Stimulated activated CD4-positive, alpha-beta T cell treated with anti-CD3 and anti-CD28 coated beads, Interleukin-15, amount 100 ng/mL, for 24 hours (primary cell): ENCODE measurements at regions not wholly inside any gene's neighbourhood (a gene's known extent, or its start where the extent isn't known, plus 50 kb on each side); places are given as distances from the start of the nearest gene placed in this dataset.
"Not testable (repeated sequence)": the region's sequence is repeated elsewhere in the genome, so short reads cannot be mapped to it uniquely, and the experiment has no call there.

ENCODE experiments used
- DNase-seq: peaks from one replicate; pipeline ENCODE4 v3.0.0-alpha.2; 2020

DNA sequence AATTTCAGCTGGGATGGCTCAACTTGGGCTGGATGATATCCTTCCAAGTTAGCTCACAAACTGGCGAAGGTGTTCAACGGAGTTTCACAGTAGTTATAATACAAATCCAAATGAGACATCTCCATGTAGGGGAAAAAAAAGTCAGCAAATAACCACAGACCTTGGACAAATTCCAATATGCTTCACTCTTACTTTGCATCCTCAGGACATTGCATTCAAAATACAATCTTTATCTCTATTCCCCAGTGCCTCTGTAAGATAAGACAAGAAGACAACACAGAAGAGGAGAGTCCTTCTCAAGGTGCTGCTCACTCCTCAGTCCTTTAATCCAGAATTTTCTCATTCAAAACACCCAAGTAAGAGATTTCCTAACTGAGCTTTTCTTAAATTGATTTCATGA is 1797.7 kb downstream of the MRPL39 start:
- DNase-seq: no peak

DNA sequence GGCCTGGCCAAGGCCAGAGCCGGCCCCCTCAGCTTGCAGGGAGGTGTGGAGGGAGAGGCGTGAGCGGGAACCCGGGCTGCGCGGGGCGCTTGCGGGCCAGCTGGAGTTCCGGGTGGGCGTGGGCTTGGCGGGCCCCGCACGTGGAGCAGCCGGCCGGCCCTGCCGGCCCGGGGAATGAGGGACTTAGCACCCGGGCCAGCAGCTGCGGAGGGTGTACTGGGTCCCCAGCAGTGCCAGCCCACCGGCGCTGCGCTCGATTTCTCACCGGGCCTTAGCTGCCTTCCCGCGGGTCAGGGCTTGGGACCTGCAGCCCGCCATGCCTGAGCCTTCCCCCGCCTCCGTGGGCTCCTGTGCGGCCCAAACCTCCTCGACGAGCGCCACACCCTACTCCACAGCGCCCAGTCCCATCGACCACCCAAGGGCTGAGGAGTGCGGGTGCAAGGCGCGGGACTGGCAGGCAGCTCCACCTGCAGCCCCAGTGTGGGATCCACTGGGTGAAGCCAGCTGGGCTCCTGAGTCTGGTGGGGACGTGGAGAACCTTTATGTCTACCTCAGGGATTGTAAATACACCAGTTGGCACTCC is 1800.2 kb downstream of the MRPL39 start:
- DNase-seq: not testable (repeated sequence)

DNA sequence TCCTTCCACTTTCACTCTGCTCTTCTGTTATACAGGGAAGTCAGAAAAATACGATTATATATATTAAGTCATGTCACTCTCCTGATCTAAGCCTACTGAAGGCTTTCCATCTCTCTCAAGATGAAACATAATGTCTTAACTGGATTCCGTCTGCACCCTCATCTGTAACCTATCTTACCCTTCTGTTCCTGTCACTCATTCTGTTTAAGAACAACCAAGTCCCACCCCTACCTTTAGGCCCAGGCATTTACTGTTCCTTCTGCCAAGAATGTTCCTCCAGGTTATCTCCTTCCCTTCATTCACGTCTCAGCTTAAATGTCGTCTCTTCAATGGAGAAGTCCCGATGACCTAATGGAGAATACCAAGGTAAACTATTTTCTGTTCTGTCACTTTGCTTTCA is 1802.4 kb downstream of the MRPL39 start:
- DNase-seq: no peak

DNA sequence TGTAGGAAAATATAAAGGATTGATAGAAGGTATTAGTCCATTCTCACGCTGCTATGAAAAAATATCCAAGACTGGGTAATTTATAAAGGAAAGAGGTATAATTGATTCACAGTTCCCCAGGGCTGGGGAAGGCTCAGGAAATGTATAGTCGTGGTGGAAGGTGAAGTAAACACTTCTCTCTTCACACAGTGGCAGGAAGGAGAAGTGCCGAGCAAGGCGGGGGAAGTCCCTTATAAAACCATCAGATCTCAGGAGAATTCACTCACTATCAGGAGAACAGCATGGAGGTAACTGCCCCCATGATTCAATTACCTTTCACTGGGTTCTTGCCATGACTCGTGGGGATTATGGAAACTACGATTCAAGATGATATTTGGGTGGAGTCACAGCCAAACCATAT is 1806.0 kb downstream of the MRPL39 start:
- peak; percentile 4 for DNase-seq

DNA sequence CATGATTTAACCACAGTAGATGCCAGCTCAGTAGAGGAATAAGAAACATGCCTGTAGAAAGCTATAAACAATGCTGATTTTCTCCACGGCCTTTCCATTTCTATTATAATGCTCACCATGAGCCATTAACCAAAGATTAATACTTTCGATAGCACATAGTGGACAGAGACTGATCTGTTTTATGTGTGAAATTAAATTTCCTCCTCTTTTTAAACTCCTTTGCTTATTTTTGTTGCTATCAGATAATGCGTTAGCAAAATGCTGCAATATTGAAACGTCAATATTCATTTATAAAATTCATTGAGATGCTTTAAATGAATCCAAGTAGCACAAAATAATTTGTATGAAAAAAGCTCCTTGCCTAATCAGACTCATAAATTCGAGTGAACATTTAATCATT is 1807.9 kb downstream of the MRPL39 start:
- DNase-seq: no peak

DNA sequence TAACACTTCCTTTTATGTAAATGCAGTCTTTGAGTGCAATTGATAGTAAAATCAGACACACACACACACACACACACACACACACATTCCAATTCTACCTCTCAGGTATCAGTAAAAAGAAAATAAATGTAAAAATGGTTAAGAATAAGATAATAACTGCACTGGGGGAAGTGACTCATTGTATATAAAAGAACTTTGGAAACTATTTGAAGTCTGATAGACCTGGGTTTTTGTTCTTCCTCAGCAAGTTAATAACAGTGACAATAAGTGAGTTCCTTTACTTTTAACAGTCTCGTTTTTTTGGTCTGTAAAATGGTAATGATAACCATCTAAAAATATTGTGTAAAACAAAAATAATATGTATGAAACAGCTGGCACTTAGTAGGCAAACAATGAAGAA is 1815.0 kb downstream of the MRPL39 start:
- no peak for DNase-seq

DNA sequence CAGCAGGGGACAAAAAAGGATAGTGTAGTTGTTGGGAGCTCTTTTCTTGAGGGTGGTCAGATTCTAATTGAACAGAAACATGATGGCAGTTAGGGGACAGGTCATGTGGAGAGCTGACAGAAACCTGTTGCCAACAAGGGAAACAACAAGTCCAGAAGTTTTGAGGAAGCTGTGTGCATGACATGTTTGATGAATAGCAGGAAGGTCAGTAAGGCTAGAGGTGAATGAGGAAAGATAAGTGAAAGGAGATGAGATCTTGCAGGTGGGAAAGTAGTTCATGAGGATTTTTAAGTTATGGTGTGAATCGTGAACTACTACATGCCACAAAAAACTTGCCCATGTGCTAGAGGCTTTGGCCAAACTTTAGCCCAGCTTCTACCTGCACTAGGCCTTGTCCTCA is 1817.4 kb downstream of the MRPL39 start:
- no peak for DNase-seq

DNA sequence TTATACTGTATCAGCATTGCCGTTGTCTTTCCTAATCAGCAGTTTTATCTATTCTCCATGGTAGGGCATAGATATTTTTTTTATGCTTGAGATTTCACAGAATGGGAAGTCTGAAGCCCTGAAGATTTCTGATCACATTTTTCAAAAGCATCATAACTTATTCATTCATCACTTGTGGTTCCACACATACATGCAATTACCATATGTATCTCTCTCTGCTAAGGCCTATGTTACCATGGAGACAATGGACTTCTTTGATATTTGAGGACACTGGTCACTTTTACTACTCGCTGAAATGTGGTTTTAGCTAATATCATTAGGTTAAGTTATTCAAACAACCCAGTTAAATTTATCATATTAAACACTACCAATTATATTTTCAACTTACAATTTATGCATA is 1827.0 kb downstream of the MRPL39 start:
- DNase-seq: no peak

DNA sequence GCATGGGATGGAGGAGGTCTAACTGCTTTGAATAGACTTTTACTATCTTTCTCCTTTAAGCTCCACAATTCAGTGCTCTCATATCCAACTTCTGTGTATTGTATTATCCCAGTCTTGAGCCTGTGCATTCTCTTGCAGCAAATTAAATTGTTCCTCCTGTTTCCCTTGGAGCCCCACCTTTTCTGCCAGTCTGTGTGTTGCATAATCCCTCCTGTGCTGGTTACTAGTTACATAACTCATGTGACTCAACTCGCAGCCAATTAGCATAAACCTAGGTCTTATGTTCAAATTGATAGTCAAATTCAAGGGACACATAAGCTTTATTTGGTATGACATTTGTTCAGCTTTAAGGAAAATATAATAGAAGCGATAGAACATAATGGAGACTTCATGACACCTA is 1863.5 kb downstream of the MRPL39 start:
- DNase-seq: no peak

DNA sequence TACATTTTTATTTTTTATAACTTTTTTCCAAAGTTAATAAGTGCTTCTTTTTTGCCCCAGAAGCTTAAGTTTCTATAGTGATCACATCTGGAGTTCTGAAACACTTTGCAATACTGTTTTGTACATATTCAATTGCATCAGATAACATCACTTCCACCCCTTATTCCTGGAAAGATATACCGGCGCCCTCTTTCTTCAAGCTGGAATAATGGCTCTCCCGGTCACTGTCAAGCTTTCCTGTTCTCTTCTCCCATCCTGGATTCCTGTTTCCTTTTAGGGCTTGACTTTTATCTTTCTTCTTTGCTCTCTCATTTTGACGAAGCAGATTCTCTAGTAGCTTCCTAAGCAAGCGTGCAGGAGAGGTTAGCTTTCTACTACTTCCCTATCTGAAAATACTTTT is 1866.8 kb downstream of the MRPL39 start:
- DNase-seq: no peak

DNA sequence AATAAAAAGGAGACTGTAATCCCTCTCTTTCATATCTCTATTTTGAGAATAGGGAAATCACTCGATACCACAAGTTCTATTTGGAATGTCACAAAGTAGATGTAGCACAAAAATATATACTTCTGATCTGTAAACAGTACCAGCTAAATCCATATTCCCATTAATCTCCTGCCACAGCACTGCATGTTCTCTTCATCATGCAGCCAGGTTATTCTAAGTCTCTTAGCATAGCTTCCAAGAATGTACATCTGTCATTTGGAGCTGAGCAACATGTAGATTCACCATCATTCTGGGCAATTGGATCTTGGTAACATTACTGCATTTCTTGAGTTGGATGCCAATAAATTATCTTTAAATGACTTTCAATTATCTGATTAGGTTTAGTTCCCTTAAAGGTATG is 1874.5 kb downstream of the MRPL39 start:
- no peak for DNase-seq

DNA sequence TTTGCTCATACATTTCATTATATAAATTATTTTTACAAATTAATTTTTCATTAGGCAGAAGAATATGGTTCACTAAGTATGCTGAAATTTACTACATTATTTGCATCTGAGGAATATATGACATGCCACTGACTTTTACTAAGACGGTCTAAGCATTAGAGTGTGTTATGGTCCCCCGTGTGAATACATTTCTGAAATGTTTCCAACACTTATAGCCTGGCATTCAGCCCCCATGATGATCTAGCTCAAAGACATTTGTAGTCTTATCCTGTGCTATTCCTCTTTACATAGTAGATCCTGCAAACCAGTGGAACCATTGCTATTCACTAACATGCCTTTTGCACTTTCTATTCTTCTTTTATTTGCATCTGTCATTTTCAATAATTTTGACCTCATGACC is 1878.0 kb downstream of the MRPL39 start:
- DNase-seq: no peak

DNA sequence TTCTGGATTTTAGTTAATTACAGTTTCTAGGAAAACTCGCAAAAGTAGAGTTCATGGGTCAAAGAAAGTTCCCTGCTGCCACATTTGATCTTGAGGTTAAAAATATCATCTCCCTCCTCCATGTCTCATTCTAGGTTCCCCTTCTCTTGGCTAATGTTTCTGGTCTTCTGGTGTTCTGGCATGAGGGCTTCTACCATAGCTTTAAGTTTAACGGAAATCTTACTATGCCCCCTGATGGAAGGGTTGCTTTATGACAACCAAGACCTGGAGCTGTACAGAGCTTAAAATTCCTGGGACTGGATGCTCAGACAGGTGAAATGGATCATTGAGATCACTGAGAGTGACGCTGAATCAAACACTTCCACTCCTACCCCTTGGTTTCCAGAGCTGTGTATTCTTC is 1881.7 kb downstream of the MRPL39 start:
- DNase-seq: no peak

DNA sequence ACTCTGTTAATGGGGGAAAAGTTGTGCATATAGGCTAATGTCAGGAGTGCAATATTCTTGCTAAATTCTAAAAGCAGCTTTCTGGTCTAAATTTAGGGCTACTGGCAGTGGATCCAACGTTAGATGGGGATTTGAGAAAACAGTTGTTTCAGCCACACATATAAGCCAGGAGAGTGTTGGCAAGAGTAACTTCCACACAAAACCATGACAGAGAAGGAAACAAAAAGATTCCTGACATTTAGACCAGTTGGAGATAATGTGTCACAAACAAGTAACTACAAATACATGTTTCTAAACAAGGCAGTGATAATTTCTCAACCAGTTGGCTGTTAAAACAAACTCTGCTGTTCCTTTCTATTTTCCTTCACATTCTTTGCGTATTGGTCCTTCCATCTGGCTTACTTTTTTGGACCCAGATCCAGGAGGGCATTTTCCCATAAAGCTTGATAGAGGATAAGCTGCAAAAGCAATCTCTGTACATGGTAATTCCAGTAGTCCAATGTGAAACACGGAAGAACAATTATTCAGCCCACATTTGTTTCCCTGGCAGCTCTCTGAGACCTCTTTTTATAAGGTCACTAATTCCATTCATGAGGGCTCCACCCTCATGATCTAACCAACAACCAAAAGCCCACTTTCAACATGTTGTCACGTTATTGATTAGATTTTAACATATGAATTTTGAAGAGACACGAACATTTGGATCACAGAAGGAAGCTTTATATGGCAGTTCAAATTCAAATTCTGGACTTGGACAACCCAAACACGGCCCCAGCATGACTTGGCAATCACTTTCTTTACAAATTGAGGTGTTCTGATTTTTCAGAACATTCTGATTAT is 1888.6 kb downstream of the MRPL39 start:
- DNase-seq: no peak

DNA sequence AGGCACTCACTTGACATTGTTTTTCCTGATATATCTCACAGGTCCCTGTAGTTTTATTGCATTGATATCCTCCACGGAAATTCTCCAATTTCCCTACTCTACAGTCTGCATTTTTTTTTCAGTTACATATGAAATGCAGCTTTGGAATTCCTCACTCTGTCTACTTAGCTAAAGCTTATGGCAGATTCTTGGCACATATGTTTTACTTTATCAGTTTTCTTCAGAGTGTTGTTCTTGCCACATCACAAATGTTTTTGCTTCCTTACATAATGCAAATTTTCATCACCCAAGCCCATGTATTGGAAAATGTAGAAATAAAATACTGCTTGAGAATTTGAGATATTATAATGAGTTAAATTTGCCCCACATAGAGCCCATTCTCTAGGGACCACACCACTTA is 1895.1 kb downstream of the MRPL39 start:
- DNase-seq: no peak

DNA sequence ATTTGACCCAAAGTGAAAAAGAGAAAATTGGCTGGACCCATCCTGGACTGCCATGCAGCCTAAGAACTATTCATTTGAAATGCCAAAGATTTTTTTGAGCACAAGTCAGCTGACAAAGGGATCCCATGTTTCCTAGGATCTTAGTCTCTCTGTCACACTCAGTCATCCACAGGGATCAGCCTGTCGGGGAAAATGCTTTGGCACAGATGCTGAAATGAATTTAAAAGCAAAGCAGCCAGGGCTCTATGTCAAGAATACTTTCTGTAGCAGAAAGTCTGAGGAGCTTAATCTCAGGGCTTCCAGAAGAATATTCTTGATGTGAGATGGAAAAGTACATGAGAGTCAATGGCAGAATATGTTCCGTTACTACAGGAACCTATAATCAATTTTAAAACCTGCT is 1900.8 kb downstream of the MRPL39 start:
- DNase-seq: no peak

DNA sequence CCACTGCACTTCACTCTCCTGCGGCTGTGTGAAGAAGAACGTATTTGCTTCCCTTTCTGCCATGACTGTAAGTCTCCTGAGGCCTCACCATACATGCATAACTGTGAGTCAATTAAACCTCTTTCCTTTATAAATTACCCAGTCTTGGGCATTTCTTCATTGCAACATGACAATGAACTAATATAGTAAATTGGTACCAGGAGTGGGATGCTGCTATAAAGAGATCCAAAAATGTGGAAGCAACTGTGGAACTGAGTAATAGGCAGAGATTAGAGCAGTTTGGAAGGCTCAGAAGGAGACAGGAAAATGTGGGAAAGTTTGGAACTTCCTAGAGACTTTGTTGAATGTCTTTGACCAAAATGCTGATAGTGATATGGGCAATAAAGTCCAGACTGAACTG is 1907.9 kb downstream of the MRPL39 start:
- DNase-seq: no peak

DNA sequence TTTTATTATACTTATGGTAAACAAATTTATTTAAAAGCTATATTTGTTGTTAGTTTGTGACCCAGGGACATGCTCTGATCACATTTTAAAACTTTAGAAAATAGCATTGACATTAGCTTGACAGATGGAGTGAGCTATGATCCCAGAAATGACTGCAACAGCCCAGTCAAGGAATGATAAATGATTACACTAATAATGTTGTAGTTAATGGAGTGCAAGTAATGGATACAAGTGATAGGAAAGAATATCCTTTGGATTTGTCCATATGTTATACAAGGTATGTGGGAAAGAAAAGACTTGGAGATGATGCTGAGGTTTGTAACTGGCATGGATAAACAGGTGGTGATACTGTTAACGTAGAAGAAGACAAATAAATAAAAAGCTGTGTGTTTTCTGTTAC is 1908.7 kb downstream of the MRPL39 start:
- no peak for DNase-seq

DNA sequence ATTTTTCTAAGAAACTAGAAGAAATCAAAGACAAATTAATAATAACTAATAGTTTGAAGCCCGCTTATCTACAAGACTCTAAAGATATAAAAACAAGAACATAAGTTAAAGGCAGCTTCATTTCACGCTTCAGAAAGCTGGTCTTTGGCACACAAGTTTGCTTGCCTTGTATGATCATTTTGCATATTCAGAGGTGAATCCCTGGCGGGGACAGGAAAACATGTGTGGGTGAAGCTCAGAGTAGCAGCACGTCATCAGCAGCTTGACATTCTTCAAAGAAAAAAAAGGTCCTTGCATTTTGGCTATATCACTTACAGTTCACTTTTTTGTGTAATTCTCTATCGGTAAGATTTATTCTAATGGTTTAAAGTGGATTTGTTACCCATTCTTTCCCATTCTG is 1911.8 kb downstream of the MRPL39 start:
- no peak for DNase-seq

DNA sequence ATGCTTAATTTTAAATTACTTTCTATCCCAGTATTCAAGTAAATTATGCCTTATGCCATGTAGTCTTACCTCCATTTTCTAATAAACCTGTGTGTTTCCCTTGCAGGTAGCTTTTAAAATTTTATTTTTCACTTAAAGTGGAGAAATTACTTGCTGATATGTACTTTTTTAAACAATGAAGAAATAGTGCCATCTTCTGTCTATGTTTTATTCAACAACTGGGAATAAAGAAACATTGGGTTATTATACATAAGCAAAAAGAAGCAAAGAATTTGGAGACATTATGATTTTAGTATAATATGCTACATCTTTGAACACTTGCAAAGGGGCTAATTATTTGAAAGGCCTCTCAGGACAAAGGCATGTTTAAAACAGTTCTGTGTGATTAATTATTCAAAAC is 1912.9 kb downstream of the MRPL39 start:
- no peak for DNase-seq

DNA sequence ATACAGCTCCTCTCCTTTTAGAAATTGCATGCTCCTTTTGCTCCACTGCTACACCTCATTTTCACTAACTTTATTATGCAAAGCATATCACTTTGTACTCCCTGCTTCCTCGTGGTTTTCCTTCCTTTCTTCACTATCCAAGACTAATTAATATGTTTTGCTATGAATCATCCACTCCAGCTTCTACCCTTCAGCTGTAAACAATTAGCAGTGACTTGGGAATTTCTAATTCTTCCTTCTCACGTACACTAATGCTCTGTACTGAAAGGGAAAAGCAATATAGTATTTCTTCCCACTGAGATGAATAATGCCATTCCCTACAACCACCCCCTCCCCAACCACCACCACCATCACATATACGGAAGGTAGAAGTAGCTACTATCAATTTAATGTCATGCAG is 1917.0 kb downstream of the MRPL39 start:
- no peak for DNase-seq

DNA sequence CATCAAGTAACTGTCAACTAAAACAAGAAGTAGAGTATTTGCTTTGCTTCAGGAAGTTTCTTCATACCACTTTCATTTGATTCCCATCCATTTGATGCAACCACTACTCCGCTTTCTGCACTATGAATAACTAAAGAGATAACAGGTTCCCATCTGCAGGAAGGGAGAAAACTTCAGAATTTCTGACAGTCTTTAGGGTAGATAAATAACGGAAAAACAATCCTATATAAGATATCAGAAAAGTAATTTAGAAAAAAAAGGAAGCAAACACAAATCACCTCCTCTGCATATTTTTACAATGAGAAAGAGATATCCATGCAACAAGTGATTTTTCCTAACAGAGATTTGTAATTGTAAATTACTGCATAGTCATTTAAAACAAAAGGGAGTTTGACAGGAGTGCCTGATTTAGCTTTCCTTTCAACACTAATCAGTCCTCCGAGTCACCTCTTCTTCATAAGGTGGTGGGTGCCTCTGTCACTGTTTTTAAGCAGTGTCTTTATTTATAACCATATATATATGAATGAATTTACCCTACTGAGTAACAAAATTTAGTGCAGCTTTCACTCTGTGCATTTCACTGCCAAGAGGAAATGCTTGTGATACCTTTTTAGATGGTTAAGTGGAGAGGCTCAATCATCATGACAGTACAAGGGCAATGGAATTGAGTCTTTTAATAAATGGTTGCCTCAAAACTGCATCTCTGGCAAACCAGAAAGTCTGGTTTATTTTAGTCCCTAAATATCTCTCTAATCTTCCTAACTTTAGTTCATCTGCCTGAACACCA is 1920.4 kb downstream of the MRPL39 start:
- DNase-seq: no peak

DNA sequence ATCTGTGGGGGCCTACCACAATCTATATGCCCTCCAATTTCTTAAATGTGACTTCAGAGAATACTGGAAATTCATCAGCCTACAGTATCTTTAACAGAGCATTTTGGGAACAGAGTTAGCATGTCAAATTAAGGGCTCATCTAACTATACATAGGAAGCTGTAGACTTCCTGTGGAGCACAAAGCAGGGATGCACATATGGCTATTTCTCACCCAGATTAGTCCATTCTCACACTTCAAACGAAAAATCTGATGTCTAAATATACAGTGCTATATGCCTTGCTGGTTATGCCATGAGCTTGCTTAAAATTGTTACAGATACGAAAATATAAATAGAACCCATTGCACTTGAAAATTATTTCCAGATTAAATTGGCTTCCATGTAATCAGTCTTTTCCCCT is 1922.8 kb downstream of the MRPL39 start:
- no peak for DNase-seq

DNA sequence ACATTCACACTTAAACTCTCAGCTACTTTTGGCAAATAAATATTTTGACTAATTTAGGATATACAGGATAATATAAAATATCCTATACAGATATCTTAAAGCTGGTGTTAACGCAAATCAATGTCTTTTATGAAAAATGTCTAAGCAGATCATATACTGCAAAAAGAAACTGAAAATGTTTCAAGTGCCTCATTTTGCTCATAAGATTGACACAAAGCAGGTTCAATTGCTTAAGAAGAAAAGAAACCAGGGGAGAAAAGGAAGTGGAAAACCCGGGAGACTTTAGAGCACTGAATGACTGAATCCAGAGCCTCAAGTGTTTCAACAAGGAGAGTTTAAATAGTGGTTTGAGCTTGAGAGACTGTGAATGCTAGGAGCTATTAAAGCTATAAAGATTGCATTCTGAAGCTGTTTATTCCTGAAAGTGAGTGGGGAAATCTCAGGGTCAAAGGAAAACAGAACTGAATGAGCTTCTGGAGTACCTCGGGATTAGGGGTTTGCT is 1943.0 kb downstream of the MRPL39 start:
- DNase-seq: no peak
